ENCODE measurements at regions not wholly inside any gene's neighbourhood (a gene's known extent, or its start where the extent isn't known, plus 50 kb on each side); places are given as distances from the start of the nearest gene placed in this dataset.

DNA sequence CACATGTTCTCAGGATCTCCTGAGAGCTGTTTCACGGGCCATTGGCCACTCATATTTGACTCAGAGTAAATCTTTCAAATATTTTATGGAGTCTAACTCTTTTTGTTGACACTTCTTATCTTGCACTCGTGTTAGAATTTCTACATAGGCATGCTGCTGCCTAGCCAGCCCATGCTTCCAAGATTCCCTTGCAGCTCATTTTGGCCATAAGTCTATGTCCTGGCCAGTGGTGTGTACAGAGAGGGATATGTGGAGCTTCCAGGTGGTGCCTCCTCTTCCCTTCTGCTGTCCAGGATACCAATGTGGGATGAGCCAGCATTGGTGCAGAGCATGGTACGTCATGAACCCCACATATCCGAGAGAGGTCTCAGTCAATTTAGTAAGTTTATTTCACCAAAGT lies 522.6 kb downstream of the QKI start:
- TF ChIP-seq, protein P1, sequence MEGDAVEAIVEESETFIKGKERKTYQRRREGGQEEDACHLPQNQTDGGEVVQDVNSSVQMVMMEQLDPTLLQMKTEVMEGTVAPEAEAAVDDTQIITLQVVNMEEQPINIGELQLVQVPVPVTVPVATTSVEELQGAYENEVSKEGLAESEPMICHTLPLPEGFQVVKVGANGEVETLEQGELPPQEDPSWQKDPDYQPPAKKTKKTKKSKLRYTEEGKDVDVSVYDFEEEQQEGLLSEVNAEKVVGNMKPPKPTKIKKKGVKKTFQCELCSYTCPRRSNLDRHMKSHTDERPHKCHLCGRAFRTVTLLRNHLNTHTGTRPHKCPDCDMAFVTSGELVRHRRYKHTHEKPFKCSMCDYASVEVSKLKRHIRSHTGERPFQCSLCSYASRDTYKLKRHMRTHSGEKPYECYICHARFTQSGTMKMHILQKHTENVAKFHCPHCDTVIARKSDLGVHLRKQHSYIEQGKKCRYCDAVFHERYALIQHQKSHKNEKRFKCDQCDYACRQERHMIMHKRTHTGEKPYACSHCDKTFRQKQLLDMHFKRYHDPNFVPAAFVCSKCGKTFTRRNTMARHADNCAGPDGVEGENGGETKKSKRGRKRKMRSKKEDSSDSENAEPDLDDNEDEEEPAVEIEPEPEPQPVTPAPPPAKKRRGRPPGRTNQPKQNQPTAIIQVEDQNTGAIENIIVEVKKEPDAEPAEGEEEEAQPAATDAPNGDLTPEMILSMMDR (IDR thresholded peaks at IDR 0.05; ENCODE audit: low read length): no peak
- TF ChIP-seq EZH2 (optimal IDR thresholded peaks at IDR 0.05; ENCODE audit: low read depth, low read length) (no peak), EZH2phosphoT487 (IDR thresholded peaks at IDR 0.05; ENCODE audit: low read length) (no peak)

All from MM.1S (cell line).